ENCODE measurements at regions not wholly inside any gene's neighbourhood (a gene's known extent, or its start where the extent isn't known, plus 50 kb on each side); places are given as distances from the start of the nearest gene placed in this dataset.

- no peak for TF ChIP-seq CTCF (IDR thresholded peaks at IDR 0.05)
- TF ChIP-seq POLR2AphosphoS5 (IDR thresholded peaks at IDR 0.05), result no peak
Observed at GRCh38 chr2:41313082-41313481, 734.7 kb upstream of the PKDCC start.
